ENCODE measurements at regions not wholly inside any gene's neighbourhood (a gene's known extent, or its start where the extent isn't known, plus 50 kb on each side); places are given as distances from the start of the nearest gene placed in this dataset.

DNA sequence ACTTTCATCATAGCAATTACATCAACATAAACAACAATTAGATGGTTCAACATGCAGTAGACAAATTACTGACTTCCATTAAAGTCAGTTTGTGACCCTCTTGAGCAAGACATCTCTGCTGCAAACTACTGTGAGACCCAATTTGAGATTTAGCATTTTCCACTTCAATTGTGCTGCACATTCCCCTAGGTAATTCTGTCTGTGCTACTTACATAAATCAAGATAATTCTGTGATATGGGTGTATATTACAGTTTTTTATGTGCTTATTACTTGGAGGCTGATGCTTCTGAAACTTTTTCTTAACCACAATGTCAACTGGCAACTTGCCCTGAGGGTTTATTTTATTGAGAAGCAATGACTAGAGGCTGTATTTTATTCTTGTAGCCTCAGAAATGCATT is 1714.4 kb downstream of the OLFM4 start:
- TF ChIP-seq, protein P1, sequence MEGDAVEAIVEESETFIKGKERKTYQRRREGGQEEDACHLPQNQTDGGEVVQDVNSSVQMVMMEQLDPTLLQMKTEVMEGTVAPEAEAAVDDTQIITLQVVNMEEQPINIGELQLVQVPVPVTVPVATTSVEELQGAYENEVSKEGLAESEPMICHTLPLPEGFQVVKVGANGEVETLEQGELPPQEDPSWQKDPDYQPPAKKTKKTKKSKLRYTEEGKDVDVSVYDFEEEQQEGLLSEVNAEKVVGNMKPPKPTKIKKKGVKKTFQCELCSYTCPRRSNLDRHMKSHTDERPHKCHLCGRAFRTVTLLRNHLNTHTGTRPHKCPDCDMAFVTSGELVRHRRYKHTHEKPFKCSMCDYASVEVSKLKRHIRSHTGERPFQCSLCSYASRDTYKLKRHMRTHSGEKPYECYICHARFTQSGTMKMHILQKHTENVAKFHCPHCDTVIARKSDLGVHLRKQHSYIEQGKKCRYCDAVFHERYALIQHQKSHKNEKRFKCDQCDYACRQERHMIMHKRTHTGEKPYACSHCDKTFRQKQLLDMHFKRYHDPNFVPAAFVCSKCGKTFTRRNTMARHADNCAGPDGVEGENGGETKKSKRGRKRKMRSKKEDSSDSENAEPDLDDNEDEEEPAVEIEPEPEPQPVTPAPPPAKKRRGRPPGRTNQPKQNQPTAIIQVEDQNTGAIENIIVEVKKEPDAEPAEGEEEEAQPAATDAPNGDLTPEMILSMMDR (conservative IDR thresholded peaks at IDR 0.05; ENCODE audit: low read length): no peak
- TF ChIP-seq EZH2phosphoT487 (IDR thresholded peaks at IDR 0.05; ENCODE audit: borderline replicate concordance, low read depth, low read length): no peak
